IMR-90 (cell line): ENCODE measurements at regions not wholly inside any gene's neighbourhood (a gene's known extent, or its start where the extent isn't known, plus 50 kb on each side); places are given as distances from the start of the nearest gene placed in this dataset.

ENCODE experiments used
- ATAC-seq: fragments of 200-7000 bp; cut with Tn5 transposase; 2 replicates; pipeline ENCODE4 v1.9.1; 2020; ENCODE audit warnings: low read depth, mild to moderate bottlenecking, moderate library complexity
- BruUV-seq: library from RNA; stranded (reverse); fragments of 400-500 nt; replicated peaks from 2 replicates; lab custom pipeline; 2021; lab: Mats Ljungman, UMichigan
- CTCF ChIA-PET: fragments of 300-600 bp; formaldehyde crosslinking; extraction: SDS; loops from one replicate; lab custom pipeline; 2021; ENCODE audit warnings: antibody characterized with exemption; lab: Yijun Ruan, JAX
- POLR2A ChIA-PET: fragments of 300-600 bp; sonication (Branson Sonifier 250); formaldehyde crosslinking; loops from one replicate; lab custom pipeline; 2022; ENCODE audit warnings: antibody characterized with exemption; ENCODE audit not compliant: unreplicated experiment; lab: Charles Lee
- DNase-seq: peaks from one replicate; pipeline ENCODE4 v3.0.0; 2013
- H2AFZ ChIP-seq: replicated peaks from 2 replicates; pipeline ENCODE3; 2013; ENCODE audit warnings: low read length, mild to moderate bottlenecking; ENCODE audit not compliant: poor library complexity
- H2AK5ac ChIP-seq: 2 replicates; pipeline ENCODE4 v1.6.1; 2013; ENCODE audit warnings: low read depth, low read length, inconsistent platforms
- H2AK9ac ChIP-seq: replicated peaks from 2 replicates; pipeline ENCODE3; 2013; ENCODE audit warnings: mild to moderate bottlenecking, low read depth, low read length, moderate library complexity; ENCODE audit not compliant: poor library complexity
- H2BK120ac ChIP-seq: 2 replicates; pipeline ENCODE4 v1.6.1; 2013; ENCODE audit warnings: low read depth, low read length, inconsistent platforms
- H2BK15ac ChIP-seq: 3 replicates; pipeline ENCODE4 v1.6.1; 2013; ENCODE audit warnings: low read depth, low read length, inconsistent platforms
- H2BK20ac ChIP-seq: 2 replicates; pipeline ENCODE4 v1.6.1; 2013; ENCODE audit warnings: low read depth, mild to moderate bottlenecking, inconsistent platforms, low read length, moderate library complexity
- H2BK5ac ChIP-seq: 2 replicates; pipeline ENCODE4 v1.6.1; 2013; ENCODE audit warnings: mild to moderate bottlenecking, low read depth, low read length, inconsistent platforms; ENCODE audit not compliant: poor library complexity, severe bottlenecking
- H3K14ac ChIP-seq: replicated peaks from 2 replicates; pipeline ENCODE4 v1.6.1; 2013; ENCODE audit warnings: low read depth, low read length, inconsistent platforms
- H3K18ac ChIP-seq: 2 replicates; pipeline ENCODE4 v1.6.1; 2013; ENCODE audit warnings: low read depth, low read length, control low read depth
- H3K23ac ChIP-seq: 2 replicates; pipeline ENCODE4 v1.6.1; 2013; ENCODE audit warnings: low read depth, low read length, inconsistent platforms
- H3K27ac ChIP-seq: 2 replicates; pipeline ENCODE4 v1.5.1; 2013; ENCODE audit warnings: mild to moderate bottlenecking, control low read depth, low read length; ENCODE audit not compliant: insufficient read depth
- H3K27me3 ChIP-seq: 2 replicates; pipeline ENCODE4 v1.6.1; 2013; ENCODE audit warnings: low read length; ENCODE audit not compliant: control insufficient read depth, insufficient read depth
- H3K36me3 ChIP-seq: 2 replicates; pipeline ENCODE4 v1.6.1; 2013; ENCODE audit warnings: low read length, mixed read lengths; ENCODE audit not compliant: control insufficient read depth, insufficient read depth
- H3K4ac ChIP-seq: 2 replicates; pipeline ENCODE4 v1.6.1; 2013; ENCODE audit warnings: low read depth, low read length, inconsistent platforms
- H3K4me1 ChIP-seq: 2 replicates; pipeline ENCODE4 v1.6.1; 2013; ENCODE audit warnings: low read length, mixed read lengths; ENCODE audit not compliant: control insufficient read depth, insufficient read depth
- H3K4me2 ChIP-seq: 2 replicates; pipeline ENCODE4 v1.6.1; 2013; ENCODE audit warnings: low read depth, mild to moderate bottlenecking, control low read depth, low read length, moderate library complexity
- H3K4me3 ChIP-seq: 2 replicates; pipeline ENCODE4 v1.5.1; 2013; ENCODE audit warnings: low read depth, mild to moderate bottlenecking, control low read depth, low read length, moderate library complexity; ENCODE audit not compliant: insufficient read depth
- H3K56ac ChIP-seq: 2 replicates; pipeline ENCODE4 v1.6.1; 2013; ENCODE audit warnings: low read length, inconsistent platforms; ENCODE audit not compliant: insufficient read depth; ENCODE audit errors: extremely low read depth
- H3K79me1 ChIP-seq, 2 experiments: 2 replicates each; pipeline ENCODE4 v1.6.1; 2013; ENCODE audit warnings: low read length in 2 of 2, inconsistent platforms in 1 of 2, low read depth in 1 of 2
- H3K9ac ChIP-seq: 2 replicates; pipeline ENCODE4 v1.6.1; 2013; ENCODE audit warnings: low read depth, low read length, control low read depth
- H3K9me1 ChIP-seq: 2 replicates; pipeline ENCODE4 v1.6.1; 2013; ENCODE audit warnings: low read length, inconsistent platforms; ENCODE audit not compliant: insufficient read depth
- H3K9me3 ChIP-seq: 2 replicates; pipeline ENCODE4 v1.6.1; 2013; ENCODE audit warnings: low read length; ENCODE audit not compliant: control insufficient read depth, insufficient read depth
- H4K20me1 ChIP-seq: 2 replicates; pipeline ENCODE4 v1.6.1; 2013; ENCODE audit warnings: low read length, inconsistent platforms; ENCODE audit not compliant: insufficient read depth
- H4K5ac ChIP-seq: 2 replicates; pipeline ENCODE4 v1.6.1; 2013; ENCODE audit warnings: mild to moderate bottlenecking, low read depth, low read length, control low read depth
- H4K8ac ChIP-seq, 2 experiments: 2 replicates each; pipeline ENCODE4 v1.6.1; 2013; ENCODE audit warnings: low read depth in 2 of 2, low read length in 2 of 2, control low read depth in 1 of 2, inconsistent platforms in 1 of 2
- H4K91ac ChIP-seq: 2 replicates; pipeline ENCODE4 v1.6.1; 2013; ENCODE audit warnings: low read depth, low read length, inconsistent platforms; ENCODE audit not compliant: insufficient read depth
- BHLHE40 ChIP-seq: fragments of 150-350 bp; IDR thresholded peaks from 2 replicates; pipeline ENCODE4 v1.6.1; 2016; ENCODE audit warnings: mild to moderate bottlenecking, low read depth, low read length
- CEBPB ChIP-seq: IDR thresholded peaks from 2 replicates; pipeline ENCODE4 v1.6.1; 2012; ENCODE audit warnings: low read depth, low read length, improper control_type of control experiment
- CHD1 ChIP-seq: IDR thresholded peaks from 2 replicates; pipeline ENCODE4 v1.6.1; 2012; ENCODE audit warnings: low read depth, low read length, improper control_type of control experiment
- CTCF ChIP-seq: conservative IDR thresholded peaks from 2 replicates; pipeline ENCODE4 v1.5.1; 2012; ENCODE audit warnings: mild to moderate bottlenecking, low read depth, low read length, improper control_type of control experiment
- ELK1 ChIP-seq: fragments of 150-350 bp; IDR thresholded peaks from 2 replicates; pipeline ENCODE4 v1.6.1; 2016; ENCODE audit warnings: low read depth, mild to moderate bottlenecking, low read length, moderate library complexity, borderline replicate concordance
- FOS ChIP-seq: fragments of 150-350 bp; IDR thresholded peaks from 2 replicates; pipeline ENCODE4 v1.6.1; 2016; ENCODE audit warnings: low read depth, low read length
- MAFK ChIP-seq: IDR thresholded peaks from 2 replicates; pipeline ENCODE4 v1.6.1; 2012; ENCODE audit warnings: low read depth, low read length, improper control_type of control experiment
- MAZ ChIP-seq: IDR thresholded peaks from 2 replicates; pipeline ENCODE4 v1.6.1; 2012; ENCODE audit warnings: low read depth, mild to moderate bottlenecking, low read length, improper control_type of control experiment, moderate library complexity, borderline replicate concordance
- RAD21 ChIP-seq: IDR thresholded peaks from 2 replicates; pipeline ENCODE4 v1.6.1; 2012; ENCODE audit warnings: low read length, improper control_type of control experiment
- RCOR1 ChIP-seq: IDR thresholded peaks from 2 replicates; pipeline ENCODE4 v1.6.1; 2012; ENCODE audit warnings: mild to moderate bottlenecking, low read length, improper control_type of control experiment; ENCODE audit not compliant: insufficient replicate concordance
- SMC3 ChIP-seq: fragments of 150-350 bp; IDR thresholded peaks from 2 replicates; pipeline ENCODE4 v1.6.1; 2016; ENCODE audit warnings: low read depth, mild to moderate bottlenecking, antibody characterized with exemption, low read length, moderate library complexity
- WGBS, 2 experiments: methylation state at CpG; one replicate each; pipeline versions ENCODE4 v1.1.5 to v1.1.7; 2013; ENCODE audit warnings: missing lambda C conversion rate in 2 of 2; ENCODE audit not compliant: insufficient read length in 1 of 2; ENCODE audit errors: extremely low coverage in 2 of 2; 5-methylcytosine and 5-hydroxymethylcytosine counted together
- dilution Hi-C: fragments of 300-500 bp; cut with HindIII; formaldehyde crosslinking; loops from one replicate; pipeline ENCODE4 v1.14.3; 2018; ENCODE audit warnings: low sequenced_read_pairs; ENCODE audit not compliant: unreplicated experiment
- in situ Hi-C: fragments of 300-500 bp; cut with MboI; formaldehyde crosslinking; loops from 3 replicates; pipeline ENCODE4 v1.14.3; 2019; ENCODE audit warnings: low sequenced_read_pairs, inconsistent platforms, mixed read lengths
- intact Hi-C: fragments of 100-400 bp; cut with micrococcal nuclease; formaldehyde crosslinking; loops from 2 replicates; pipeline ENCODE4 v1.10.0; 2022

- H2BK120ac ChIP-seq, result peak overlapping the region; percentile 29
- peak overlapping the region; percentile 10; the same call in 1 of the 2 replicates for H3K18ac ChIP-seq
- peaks cover 5% of the 10 kb centered on the region for H3K4me1 ChIP-seq
- no peak overlapping the region for H2BK5ac ChIP-seq
- H3K14ac ChIP-seq, result 0 out of 2 replicates have a peak overlapping the region, but pooled peaks have one; percentile 24
- H3K36me3 ChIP-seq, result no peaks in the 10 kb centered on the region
- H4K91ac ChIP-seq, result no peak overlapping the region
- no peak for ATAC-seq
- DNase-seq, result no peak
- H4K8ac ChIP-seq, result peak overlapping the region in 1 of 2 experiments; percentile 51; a peak in 1 of 4 replicates
- ChIA-PET CTCF (no interaction called here), POLR2A (no interaction called here)
- no peaks in the 10 kb centered on the region for H3K79me1 ChIP-seq
- H3K9me3 ChIP-seq, result no peaks in the 10 kb centered on the region
- dilution Hi-C loops, result no loop called here
- H3K4ac ChIP-seq, result peak overlapping the region; percentile 77
- in situ Hi-C loops, result no loop called here
- no peak overlapping the region for H3K56ac ChIP-seq
- no peaks in the 10 kb centered on the region; the same call in 1 of the 2 replicates for H3K9me1 ChIP-seq
- H3K23ac ChIP-seq, result no peak overlapping the region
- H3K27me3 ChIP-seq, result no peaks in the 10 kb centered on the region
- peak overlapping the region; percentile 61 for H2BK20ac ChIP-seq
- no TSS peak for BruUV-seq
- H3K4me2 ChIP-seq, result no peak overlapping the region
- H3K4me3 ChIP-seq, result no peak overlapping the region
- H3K27ac ChIP-seq, result no peak overlapping the region
- intact Hi-C loops, result no loop called here
- no peak overlapping the region for H3K9ac ChIP-seq
- H2AK9ac ChIP-seq, result no peak overlapping the region
- H2AK5ac ChIP-seq, result peak overlapping the region; percentile 73; the same call in 1 of the 2 replicates
- no peaks in the 10 kb centered on the region for H4K20me1 ChIP-seq
- no peak overlapping the region for H2BK15ac ChIP-seq
- H2AFZ ChIP-seq, result no peak overlapping the region
- no peak for TF ChIP-seq BHLHE40
- no peak for TF ChIP-seq SMC3
- TF ChIP-seq RAD21, result no peak
- no peak for TF ChIP-seq CHD1
- no peak for TF ChIP-seq FOS
- TF ChIP-seq RCOR1, result no peak
- TF ChIP-seq ELK1, result no peak
- no peak for TF ChIP-seq CEBPB
- TF ChIP-seq MAZ, result no peak
- no peak for TF ChIP-seq MAFK
- no peak for TF ChIP-seq CTCF
- H4K5ac ChIP-seq, result no peak overlapping the region
- no CpG with 5 or more reads among the region's 6 CpGs for WGBS, 2 experiments
These were observed 233.6 kb upstream of the RPS6KA3 start for GRCh38 chrX:20500171-20500865.
